Stimulated activated CD4-positive, alpha-beta T cell treated with anti-CD3 and anti-CD28 coated beads, Interleukin-1b, Interleukin-23, amount 100 ng/mL, for 24 hours (primary cell): ENCODE measurements at regions not wholly inside any gene's neighbourhood (a gene's known extent, or its start where the extent isn't known, plus 50 kb on each side); places are given as distances from the start of the nearest gene placed in this dataset.
"Not testable (repeated sequence)": the region's sequence is repeated elsewhere in the genome, so short reads cannot be mapped to it uniquely, and the experiment has no call there.

Source experiments
- DNase-seq, 4 experiments: peaks; one replicate each; pipeline ENCODE4 v3.0.0-alpha.2; 2020; ENCODE audit warnings: low read depth in 4 of 4, low spot score in 1 of 4

DNA sequence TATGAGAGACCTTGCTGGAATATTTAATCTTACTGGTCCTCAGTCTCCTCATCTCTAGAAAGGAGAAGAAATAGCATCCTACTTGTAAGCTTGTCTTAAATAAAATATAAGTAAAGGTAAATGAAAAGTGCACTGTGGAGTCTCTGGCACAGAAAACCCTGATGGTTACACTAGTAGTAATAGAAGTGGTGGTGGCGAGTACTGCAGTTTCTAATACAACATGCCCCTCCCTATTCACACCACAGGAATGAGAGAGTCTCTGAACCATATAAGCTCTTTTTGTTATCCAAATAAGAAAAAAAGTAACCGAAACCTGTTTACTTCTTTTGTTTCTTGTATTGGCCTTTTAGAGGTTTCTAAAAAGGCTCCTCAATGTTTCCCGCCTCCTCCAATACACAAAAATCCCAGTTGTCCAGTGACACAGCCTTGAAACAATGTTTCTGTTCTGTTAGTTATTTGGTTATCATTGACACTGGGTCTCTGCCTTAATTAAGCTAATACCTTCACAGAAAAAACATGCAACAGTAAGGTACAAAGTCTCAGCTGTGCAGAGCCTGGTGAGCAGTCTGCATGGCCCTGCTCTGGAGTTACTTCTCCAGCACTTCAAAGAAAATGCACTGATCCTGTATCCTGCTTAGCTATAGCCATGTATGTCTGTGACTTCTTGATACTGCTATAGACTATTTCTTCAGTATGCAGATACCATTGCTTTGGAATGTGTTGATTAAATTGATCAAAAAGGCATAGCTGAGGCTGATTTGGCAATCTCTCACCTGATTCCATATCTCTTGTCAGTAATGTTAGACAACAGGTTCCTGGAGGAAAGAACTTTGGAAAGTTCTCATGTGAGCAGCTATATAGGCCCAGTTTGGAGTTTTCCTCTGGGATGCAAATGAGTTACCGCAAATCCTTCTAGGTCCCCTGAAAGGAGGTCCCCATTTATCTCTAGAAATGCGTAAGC lies 315.6 kb upstream of the IL12A start:
- no peak for DNase-seq

DNA sequence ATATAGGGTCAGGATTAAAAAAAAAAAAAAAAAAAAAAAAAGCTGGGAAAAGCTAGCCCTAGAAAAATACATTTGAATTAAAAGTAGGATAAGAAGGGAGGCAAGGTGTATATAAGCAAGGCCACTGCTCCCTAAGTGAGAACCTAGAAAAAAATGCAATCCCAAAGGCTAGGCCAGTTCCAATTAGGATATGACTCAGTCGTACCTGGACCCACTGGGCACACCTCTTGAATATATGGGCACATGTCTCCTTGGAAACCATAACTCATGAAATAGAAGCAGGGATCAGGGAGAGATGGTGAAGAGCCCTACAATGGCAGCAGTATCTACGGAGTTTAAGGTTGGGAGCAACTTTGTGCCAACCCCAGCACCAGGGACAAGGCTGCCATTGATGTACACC lies 314.1 kb upstream of the IL12A start:
- no peak for DNase-seq

DNA sequence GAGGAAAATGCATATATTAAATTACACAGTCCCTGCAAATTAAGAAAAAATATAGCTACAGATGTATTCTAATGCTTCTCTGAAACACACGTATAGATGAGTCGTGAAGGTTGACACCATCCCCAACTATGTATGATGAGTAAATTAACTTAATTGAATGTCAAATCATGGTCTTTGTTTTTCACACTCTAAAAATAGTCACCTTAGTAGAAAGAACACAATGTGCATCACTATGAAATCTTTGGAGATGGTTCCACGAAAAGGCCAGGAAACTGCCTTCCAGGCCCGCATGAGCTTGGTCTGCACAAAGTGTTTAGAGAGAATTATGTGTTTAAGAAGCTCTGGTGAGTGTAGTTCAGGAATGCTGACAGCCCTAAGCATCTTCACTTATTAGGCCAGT lies 313.4 kb upstream of the IL12A start:
- no peak for DNase-seq

DNA sequence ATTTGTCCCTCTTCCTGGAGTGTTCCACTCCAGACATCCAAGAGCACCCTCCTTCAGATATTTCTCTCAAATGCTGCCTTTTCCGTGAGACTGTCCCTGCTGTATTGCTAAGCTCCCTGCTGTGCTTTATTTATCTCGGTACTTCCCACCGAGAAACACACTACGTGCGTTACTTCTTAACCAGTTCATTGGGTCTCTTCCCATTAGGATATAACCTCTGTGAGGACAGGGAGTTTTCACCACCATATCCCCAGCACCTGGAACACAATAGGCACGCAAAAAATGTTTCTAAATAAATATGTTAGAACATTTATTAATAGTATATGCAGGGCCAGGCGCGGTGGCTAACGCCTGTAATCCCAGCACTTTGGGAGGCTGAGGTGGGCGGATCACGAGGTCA lies 308.7 kb upstream of the IL12A start:
- no peak for DNase-seq

DNA sequence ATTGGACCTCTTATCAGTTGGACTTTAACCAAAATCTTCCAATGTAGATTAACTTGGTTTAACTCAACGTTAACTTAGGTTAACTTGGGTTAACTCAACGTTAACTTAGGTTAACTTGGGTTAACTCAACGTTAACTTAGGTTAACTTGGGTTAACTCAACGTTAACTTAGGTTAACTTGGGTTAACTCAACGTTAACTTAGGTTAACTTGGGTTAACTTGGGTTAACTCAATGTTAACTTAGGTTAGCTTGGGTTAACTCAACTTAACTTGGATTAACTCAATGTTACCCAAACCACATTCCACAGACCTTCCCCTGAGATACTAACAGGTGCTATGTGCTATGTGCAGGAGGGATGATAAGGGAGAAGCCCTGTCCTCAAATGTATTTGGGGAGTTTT lies 306.9 kb upstream of the IL12A start:
- DNase-seq, result not testable (repeated sequence)

DNA sequence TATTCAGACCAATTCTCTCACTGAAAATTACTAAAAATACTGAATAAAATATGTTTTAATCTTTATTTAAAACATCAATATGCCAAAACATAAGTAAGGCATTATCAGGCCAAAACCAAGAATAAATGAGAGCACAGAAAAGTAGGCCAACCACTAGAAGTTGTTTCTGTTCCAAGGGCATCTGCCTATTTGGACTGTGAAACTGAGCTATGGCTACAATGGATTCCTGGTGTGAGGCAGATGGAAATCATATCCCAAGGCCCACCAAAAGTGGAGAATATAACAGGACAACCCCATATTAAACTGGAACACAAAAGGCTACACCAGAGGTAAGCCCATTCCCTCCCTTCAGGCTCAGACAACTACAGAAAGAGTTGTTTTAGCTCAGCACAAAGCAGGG lies 302.8 kb upstream of the IL12A start:
- no peak for DNase-seq

DNA sequence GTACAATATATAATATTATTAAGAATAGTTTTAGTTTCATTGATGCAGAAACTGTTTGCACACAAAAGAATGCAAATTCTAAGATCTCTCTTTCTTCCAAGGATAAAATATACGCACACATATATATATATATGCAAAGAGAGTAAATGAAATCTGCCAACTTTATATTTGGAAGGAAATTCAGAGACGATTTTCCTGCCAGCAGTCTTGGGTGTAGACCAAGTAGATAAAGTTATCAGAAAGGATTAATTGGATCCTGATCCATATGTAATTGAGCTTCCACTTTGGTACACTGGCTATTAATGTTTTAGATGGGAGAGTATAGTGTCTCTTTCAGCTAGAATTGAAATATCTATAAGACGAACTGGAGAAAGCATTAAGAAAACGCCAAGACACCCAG lies 295.4 kb upstream of the IL12A start:
- no peak for DNase-seq

DNA sequence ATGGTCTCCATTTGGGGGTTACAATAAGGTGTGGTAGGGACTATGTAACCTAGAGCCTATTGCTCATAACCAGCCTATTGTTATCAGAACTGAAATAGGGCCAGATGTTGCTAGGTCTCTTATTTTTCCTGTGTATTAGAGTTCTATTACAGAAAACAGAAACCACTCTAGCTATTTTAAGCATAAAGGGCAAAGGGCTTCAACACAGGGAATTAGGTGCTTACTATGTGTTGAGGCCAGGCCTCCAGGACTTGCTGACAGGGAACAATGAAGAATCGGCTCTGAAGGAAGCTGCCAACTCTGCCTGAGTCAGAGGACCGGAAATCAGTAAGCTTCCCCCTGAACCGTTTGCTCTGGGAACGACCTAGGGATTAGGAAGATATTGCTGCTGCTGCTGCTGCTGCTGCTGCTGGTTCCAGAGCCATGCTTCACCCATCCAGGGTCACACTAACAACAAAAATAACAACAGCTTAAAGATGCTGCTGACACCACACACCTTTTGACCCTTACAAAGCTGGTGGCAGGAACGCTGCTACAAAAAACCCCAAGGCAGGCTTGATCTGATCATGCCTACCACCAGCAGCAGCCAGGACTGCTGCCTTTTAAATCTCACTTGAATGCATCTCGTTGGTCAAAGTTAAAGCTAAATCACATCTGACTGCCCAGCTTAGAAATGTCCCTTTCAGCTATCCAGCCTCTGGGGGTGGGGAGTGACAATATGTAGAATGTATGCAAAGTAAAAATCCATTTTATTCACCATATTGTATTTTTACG lies 276.9 kb upstream of the IL12A start:
- DNase-seq, result no peak

DNA sequence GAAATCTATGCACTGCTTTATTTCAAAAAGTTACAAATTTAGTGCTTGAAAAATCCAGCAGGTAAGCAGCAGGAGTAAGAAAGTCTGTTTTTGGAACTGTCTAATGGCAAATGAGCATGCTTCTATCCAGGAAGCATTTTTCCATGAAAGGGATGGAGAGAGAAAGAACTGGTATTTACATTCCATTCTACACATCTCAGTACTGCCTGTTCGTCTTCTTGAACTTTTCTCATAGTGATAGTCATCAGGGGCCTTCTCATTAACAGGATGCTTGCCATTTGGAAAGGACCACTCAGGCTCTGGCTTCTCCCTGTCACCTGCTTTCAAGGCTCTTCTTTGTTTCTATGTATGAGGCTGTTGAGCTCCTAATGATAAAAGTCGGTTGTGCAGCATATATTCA lies 267.3 kb upstream of the IL12A start:
- DNase-seq, result no peak

DNA sequence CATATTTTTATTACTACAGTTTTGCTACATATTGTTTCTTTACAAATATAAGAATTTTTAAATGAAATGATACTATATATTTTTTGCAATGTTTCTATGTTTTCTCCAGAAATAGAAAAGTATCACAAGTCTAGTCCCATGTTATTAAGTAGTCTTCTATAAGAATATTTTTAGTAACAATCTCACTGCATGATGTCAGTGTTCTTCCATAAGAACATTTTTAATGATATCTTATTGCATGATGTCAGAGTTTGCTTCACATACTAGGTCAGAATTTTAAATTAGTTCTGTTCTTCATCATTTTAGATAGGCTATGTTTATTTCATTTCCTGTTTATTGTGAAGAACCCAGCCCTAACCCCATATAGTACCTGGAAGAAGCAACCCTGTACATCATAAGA lies 265.3 kb upstream of the IL12A start:
- no peak for DNase-seq

DNA sequence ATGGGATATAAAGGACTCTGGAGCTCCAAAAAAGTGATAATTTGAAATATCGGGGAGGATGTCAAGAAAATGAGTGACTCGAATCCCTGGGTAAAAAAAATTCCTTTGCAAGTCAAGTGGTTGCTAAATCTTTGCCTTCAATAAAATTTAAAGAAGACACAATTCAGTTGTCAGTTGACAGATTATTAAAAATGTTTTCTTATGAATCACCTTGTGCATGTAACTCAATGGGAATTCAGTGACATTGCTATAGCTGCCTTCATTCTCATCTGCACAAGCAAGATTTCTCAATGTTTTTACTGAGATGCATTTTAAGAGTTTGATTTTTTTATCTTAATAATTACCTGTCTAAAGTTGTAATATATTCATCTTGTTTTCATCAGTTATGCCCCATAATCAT lies 264.0 kb upstream of the IL12A start:
- DNase-seq, result no peak

DNA sequence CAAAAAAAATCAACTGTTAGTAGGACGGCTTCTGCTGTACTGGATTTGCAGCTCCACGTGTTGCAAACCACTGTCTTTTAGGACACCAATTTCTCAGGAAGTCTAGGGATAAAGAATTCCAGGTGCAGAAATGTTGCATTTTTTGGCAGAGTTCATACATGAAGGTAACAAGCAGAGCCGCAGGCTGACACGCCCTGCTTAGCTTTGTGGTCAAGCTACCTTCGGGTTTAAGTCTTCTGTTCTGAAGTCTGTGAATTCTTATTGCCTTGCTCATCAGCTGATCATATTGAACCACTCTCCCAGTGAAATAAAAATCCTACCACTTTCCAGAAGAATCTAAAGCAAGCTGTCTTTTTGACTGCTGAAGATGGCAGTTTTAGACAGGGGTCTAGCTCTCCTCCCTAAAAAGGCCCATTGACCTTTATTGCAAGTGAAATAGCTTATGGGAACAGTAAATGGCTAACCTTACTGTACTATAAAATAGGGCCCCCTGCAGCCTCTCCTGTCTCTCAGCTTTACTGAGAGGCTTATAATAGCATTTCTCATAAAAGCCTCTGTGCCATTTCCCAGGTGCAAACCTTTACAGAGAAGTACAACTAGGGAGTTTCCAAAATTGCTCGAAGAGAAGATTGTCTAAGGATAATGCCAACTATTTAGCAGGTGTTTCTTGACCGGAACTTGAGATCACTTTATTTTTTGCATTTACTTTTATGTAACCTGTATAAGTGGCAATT lies 262.2 kb upstream of the IL12A start:
- no peak for DNase-seq

DNA sequence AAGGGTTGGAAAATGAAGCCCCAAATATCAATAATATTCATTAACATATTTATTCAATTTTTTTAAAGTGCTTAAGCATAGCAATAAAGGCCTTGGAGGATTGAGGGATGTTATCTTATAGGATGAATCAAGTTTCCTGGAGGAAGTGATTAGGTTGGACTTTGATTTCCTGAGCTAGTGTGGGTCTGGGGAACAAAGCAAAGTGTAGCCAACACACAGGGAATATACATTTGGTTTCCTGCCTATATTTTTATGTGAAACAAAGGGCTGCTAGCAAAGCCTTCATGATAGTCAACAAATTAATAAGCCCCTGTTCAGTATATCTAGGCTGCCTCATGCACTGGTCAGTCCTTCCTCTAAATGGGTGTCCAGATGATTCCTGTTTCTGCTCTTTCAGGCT lies 261.1 kb upstream of the IL12A start:
- DNase-seq, result no peak

DNA sequence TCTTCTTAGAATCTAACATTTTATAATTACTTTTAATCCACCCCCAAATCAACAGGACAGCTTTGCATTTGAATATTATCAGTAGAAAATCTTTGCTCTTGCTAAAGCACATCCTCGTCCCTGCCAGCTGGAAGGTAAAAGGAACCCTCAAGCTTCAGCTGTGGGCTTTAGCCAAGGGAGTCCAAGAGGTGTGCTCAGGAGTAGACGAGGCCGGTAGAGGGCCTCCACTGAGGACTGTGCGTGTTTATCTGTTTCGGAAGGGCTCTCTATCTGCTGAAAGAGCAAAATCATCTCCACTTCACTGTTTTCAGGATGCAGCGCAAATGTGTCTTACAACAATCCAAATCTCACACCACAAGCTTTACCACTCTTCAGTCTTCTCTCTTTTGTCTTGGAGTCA lies 257.4 kb upstream of the IL12A start:
- no peak for DNase-seq

DNA sequence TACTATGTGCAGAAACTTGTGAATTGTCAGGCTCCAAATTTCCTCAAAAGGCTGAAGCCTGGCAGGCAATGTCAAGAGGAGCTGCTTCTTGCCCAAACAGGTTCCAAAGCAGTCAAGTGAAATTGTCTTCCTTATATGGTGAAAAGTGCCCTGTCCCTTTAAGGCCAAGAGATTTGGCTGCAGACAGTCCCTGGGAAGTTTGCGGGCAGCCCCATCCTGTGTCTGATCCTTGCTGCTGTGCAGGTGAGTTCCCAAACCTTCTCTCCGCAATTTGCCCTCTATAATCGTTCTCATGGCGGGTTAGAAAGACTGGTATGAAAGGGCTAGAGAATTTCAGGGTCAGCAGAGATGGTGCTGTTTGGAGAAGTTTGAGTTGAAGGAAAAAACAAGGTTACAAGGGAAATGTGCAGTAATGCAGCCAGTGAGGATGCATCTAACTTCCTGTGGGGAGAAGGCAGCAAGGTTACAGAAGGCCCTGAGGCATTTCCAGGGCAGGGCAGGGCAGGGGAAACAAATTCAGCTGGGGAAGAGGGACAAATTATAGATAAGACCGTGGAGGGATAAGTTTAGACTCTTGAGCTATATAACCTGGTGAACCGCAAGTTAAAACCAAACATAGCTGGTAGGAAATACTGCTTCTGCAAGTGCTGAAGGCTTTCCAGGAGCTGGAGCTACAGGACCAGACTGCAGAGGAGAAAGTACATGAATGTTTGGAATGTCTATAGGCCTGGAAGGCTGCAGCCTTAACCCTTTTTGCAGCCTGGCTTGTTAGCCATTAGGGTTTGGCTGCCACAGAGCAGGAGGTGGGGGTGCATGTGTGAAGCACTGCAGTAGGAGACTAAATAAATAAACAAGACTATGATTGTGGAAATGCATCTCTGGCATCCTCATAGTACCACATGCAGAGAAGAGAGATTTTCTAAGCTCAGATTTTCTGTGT lies 256.2 kb upstream of the IL12A start:
- DNase-seq, result no peak

DNA sequence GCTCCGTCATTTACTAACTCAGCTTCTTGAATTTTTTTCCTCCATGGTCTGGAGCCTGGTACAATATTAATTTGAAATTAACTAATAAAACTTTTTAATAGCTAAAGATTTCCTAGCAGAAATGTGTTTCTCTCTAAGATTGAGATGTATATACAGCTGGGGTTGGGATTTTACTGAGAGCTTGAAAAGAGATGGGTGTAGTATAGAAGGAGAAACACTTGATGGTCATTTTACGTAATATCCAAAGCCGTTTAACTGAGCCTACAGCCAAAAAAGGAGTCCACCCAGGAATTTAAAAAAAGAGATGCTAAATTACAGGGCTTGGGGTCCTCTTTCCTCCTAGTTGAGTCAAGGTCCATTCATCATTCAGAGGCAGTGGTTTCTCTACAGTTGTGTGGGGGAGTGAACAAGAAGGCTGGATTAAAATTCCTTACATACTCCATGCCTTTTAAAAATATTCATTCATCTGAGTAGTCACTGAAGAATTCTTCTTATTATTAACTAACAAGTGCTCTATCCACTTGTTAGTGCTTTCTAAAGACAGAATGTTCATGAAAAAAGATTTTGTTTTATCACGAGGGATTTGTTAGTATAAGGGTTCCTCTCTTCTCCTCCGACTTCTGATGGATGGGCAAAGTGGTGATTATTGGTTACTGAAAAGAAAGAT lies 255.3 kb upstream of the IL12A start:
- DNase-seq, result no peak

DNA sequence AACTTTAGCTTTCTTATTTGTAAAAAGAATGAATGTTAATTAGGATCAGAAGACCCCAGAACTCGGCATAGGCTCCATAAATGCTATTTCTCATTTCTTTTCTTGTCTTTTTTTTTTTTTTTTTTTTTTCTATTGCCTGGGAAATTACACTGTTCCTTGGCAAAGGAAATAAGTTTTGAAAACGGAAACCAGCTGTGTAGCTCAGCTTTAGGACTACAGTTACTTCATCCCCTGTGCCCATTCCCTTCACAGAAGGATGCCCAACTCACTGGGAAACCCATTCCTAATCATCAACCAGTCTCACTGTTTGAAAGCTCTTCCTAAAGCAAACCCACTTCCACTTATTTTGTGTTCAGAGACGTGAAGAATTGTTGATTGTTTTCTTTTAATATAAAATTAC lies 254.0 kb upstream of the IL12A start:
- DNase-seq, result no peak

DNA sequence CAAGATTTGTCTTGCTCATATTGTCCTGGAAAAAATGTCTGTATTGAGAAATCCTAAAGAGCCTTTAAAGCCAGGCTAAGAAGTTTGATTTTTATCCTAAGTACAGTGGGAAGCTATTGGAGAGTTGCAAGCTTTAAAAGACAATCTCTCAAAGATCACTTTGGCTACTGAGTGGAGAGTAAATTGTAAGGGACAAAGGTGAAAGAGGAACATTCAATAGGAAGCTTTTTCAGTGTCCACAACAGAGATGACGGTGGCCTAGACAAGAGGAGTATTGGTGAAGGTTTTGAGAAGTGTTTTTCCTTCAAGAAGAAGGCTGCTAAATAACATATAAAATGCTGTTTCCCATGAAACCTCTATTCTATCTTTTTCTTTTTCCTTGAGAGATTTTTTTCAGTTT lies 249.5 kb upstream of the IL12A start:
- no peak for DNase-seq

DNA sequence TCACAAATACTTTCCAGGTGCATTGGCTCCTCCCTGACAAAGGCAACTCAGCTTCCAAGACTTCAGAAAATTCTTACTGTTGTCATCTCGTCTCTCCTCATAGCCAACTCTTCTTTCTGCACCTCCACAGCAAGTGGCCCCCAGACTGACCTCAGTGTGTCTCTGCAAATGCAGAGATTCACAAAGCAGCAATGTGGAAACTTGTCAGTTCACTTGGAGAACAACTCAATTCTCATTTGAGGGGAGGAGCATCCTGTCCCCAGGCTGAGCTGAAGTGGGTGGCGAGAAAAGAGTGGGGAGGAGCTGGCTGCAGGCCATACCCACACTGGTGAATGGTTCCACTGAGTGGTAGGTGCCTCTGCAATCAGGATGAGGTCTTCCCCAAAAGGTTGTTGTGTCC lies 248.7 kb upstream of the IL12A start:
- no peak for DNase-seq

DNA sequence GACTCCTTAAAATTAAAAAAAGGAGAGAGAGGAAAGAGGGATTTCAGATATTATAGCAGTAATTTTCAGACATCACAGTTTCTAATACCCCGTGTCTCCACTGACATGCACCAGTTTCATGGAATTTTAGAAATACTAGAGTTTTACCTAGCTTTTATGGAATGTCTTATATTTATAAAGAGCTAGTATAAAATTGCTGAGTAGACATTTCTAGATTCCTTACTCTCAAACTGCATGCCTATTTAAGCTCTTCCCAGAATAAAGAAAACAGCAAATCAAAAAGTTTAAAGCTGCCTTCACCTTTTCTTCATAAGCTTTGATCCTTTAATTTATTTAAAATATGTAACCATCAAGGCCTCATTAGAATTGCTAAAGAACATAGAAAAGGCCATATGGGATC lies 247.4 kb upstream of the IL12A start:
- no peak for DNase-seq
